GF-D8 (cell line): ENCODE measurements at regions not wholly inside any gene's neighbourhood (a gene's known extent, or its start where the extent isn't known, plus 50 kb on each side); places are given as distances from the start of the nearest gene placed in this dataset.
"Not testable (repeated sequence)": the region's sequence is repeated elsewhere in the genome, so short reads cannot be mapped to it uniquely, and the experiment has no call there.

ENCODE experiments used
- DNase-seq: peaks from one replicate; lab custom pipeline; 2025; lab: John Stamatoyannopoulos, UW

DNA sequence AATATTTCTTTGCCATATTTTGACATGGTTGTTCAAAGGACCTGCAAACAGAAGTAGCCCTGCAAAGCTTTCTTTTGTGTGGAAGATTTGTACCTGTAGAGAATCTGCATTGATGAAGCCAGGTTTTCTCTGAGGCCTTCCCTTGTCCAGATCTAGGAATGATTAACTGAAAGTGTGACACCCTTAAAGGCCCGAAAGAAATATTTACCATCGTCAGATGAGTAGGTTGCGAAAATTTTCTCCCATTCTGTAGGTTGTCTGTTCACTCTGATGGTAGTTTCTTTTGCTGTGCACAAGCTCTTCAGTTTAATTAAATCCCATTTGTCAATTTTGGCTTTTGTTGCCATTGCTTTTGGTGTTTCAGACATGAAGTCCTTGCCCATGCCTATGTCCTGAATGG lies 439.0 kb downstream of the SMARCA1 start:
- DNase-seq: not testable (repeated sequence)

DNA sequence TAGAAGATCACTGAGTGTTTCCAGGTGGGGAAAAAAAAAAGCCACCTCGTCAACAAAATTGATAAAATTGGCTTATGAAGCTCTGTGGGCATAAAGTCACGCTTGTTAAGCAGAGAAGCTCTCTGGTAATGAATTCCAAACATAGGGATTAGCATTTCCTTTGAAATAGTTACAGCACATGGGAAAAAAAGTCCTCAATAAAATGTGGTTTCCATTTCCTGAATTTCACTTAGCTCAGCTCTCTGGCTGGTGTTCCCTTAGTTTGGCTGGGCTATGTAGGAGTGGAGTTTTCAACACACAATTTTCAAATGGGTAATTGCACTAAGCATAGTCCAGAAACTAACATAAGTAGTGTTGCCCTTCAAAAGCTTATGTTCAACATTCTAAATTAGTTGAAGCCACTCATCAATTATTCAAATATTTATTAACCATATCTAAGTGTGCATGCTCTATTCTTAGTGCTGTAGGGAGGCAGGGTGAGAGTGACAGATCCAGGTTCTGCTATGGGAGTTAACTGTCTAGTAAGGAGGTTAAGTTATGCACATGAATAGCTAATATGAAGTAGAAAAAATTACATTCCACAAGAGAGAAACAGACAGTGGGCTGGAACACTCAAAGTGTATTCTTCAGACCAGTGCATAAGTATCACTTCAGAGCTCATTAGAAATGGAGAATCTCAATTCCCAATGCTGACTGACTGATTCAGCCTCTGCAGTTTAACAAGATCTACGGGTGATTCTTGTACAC lies 445.7 kb downstream of the SMARCA1 start:
- no peak for DNase-seq

DNA sequence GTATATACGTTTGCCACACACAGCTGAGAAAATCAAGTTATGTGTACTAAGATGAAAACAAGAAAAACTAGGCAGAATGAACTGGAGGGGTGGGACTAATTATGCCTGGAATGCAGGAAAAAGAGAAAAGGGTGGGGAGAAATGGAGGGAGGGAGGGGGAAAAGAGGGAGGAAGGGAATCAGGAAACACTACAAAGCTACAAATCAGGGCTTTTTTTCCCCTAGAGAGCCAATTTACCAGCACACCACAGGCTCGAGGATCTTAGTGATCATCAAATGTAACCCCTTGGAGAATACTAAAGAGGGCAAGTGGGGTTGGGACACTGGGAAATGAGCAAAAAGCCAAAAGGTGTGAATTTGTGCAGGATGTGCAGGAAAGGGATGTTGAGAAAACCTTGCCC lies 451.9 kb downstream of the SMARCA1 start:
- DNase-seq: no peak

DNA sequence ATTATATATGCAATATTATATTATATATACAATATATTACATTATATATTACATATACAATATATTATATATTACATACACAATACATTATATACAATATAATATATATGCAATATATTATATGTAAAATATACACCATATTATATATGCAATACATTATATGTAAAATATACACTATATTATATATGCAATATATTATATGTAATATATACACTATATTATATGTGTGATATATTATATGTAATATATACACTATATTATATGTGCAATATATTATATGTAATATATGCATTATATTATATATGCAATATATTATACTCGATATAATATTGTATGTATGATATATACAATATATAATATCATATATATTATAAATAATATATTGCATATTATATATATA lies 457.4 kb downstream of the SMARCA1 start:
- DNase-seq: no peak

DNA sequence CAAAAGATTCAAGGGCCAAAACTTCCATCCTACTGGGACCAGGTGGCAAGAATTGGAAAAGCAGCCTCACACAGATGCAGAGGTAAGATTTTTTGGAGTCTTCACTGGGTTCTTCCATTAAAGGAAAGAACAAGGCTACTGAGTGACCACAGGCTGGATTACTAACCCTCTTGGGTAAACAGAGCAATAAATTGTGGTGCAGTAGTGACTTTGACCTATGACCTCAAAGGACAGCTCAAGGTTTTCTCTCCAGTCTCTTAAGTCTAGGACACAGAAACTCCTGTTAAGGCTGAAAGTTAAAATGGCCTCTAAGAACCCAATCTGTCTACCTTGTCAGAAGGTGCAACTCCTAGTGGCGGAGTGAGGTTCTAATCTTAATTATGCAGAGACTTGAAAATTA lies 464.9 kb downstream of the SMARCA1 start:
- DNase-seq: no peak

DNA sequence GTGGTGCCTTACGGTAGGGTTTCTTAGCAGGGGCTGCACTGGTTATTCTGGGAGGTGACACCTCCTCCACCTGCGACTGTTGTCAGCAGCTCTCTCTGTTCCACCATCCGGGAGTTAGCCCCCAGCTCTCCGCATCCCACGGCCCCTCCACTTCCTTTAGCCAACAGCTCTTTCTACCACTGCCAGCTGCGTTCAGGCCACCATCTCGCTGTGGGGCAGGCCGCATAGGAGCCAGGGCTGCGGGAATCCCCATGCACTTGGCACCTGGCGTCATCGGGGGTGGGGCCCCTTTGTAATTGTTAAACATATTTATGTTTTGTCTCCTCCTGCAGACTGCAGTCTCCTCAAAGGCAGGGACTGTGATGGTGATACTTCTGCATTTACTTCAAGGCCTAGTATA lies 480.2 kb downstream of the SMARCA1 start:
- no peak for DNase-seq

DNA sequence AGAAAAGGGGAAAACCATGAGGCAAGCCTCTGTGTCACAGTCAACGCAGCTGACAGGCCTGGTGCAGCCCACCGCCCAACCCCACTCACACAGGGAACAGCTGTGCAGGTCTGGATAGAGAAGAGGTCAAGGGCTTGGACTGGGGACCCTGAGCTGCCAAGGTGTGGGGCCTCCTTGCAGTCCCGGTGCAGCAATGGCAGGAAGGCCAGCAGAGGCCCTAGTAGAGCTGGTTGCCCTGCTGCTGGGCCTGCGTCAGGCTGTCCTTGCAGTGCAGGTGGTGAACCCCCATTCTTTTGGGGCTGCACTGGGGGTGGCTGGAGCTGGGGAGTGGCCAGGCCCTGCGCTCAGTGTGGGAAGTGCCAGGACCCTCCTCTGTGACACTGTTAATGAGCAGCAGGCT lies 482.0 kb downstream of the SMARCA1 start:
- DNase-seq: no peak

DNA sequence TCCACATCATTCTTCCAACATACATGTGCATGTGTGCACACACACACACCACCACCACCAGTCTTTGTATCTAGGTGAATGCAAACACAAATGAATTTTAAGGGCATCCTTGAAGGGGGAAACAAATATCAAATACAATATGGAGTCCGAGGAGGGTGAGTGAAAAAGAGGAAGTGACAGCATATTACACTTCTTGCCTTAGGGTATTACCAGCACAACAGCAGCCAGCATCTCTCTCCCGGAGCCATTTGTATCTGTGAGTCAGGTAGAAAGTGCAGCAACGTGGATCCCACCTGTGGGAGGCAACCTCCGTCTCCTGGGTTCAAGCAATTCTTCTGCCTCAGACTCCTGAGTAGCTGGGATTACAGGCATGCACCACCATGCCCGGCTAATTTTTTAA lies 483.2 kb downstream of the SMARCA1 start:
- no peak for DNase-seq

DNA sequence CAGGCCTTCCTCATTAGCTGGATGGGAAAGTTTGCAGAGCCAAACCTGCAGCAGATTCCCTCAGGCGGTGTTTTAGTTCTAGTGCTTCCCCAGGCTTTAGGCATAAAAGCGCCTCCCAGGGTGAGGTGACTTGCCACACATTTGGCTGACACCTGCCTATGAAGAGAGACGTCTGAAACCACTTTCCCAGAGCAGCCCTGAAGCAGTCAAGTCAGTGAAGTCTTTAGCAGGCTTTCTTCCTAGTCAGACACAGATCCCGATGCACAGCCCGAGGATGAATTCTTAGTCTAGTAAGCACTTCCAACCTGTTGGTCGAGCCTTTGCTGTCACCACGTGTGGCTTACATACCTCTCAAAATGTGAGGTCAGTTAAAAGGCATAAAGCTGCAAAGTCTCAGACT lies 484.1 kb downstream of the SMARCA1 start:
- DNase-seq: no peak

DNA sequence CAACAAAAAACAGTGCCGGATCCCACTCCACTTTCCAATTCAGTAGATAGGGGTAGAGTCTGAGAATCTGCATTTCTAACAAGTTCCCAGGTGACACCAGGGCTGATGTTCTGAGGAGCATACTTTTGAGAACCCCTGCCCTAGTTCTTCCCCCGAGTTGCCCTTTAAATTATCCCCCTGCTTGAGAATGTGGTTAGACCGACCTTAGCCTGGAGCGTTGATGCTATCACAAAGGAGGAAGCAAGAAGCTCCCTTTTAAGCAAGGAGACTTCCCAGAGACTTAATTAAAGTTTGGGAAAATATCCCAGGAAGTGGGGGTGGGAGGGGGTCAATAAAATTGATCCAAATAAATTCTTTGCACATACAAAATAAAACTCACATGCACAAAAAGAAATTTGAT lies 485.9 kb downstream of the SMARCA1 start:
- DNase-seq: no peak

DNA sequence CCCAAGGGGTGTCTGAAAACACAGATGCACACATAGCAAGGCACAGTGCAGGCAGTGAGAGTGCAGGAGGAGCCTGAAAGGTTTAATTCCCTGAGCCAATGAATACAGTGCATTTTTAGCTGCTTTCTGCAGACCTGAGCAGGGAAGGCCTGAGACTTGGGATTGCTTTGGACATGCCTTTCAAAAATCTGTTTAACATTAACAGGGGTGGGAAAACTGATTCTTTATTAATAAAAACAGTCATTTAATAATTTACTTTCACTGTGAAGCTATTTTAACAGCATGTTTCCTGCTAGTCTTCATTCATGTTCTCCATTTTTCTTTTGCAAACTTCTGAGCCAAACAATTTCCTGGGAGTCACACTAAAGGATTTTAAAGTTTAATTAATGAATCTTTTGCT lies 488.1 kb downstream of the SMARCA1 start:
- DNase-seq: no peak

DNA sequence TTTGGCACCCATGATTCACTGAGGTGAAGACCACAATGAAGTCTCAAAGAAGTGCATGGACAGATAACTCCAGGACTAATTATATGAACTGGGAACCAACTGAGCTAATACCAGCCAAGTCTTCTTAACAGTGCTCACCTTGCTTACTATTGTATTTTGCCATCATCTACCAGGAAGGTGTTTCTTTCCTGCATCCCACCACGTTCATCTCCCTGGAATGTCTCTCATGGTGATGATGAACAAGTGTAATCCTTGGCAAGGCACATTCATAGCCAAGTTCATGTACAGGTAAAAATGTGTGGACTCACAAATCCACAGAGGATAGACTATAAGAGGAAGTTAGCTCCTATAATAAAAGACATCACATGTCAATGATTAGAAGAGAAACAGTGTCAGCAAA lies 489.1 kb downstream of the SMARCA1 start:
- DNase-seq: no peak

DNA sequence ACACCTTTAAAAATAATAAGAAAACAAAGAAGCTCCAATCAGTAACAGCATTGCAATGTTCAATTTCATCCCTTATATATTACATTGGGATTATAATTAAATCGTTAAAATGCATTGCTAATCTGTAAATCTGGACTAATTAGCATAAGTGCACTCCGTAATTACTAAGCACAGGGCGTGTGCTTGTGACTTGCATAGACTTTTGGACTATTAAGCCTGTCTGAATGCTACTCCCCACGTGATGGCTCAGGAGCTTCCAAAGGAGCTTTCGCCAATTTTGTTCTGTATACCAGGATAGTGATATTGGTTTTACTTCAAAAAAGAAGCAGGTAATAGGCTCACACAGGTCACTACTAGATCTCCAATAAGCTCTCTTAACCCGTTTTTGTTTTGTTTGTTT lies 497.1 kb downstream of the SMARCA1 start:
- no peak for DNase-seq

DNA sequence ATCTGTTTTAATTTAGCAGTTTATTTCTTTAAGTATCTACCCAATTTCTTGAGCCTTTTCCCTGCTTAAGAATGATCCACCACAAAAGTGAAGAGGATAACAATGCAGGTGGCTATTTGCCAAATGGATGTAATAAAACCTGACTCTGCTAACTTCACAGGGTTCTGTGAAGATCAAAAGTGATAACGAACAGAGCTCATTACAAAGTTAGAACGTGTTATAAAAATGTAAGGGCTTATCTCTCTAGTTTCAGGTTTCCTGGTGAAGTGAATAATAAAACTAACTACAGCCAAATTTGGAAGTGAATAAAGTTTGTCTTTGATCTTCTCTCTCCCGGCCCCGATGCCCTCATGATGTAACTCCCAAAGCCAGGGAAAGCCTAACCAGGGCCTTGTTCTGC lies 497.9 kb downstream of the SMARCA1 start:
- no peak for DNase-seq

DNA sequence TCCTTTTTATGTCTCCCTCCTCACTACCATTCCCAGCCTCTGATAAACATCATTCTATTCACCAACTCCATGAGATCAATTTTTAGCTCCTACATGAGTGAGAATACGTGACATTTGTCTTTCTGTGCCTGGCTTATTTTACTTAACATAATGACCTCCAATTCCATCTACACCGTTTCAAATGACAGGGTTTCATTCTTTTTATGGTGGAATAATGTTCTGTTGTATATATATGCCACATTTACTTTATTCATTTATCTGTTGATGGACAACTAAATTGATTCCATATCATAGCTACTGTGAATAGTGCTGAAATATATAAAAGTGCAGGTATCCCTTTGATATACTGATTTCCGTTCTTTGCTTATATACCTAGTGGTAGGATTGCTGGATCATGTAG lies 503.9 kb downstream of the SMARCA1 start:
- no peak for DNase-seq

DNA sequence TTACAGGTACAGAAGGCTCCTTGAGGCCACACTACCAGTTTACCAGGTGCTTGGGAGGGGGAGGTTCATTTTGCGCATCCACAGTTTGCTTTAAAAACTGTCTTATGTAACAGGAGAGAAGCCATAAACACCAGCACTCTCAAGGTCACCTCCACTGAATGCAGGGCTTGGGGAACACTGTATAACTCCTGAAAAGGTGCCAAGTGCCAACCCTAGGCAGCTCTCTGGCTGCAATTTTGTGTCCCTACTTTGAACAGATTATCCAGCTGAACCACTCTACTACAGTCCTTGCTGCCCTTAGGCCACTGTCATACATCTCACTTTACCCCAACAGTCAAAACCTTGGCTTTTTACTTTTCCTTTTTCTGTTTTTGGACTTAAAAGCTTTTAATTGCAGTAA lies 507.9 kb downstream of the SMARCA1 start:
- DNase-seq: no peak

DNA sequence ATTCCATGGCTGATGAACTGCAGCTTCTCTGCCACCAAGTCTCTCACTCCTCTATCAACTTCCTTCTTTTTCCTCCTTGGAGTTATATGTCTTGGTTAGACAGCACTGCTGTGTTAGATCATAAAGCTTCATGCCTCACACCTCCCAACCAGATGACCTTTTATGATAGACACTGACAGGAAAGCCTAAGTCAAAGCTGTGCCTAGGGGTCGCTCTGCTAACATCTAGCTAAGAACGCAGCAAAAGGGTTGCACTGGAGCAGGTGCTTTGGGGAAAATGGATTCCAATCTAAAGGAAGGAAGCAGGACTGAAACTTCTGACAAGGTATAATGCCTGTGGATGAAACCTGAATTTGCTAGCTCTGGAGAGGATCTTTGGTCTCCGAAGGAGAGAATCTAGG lies 509.7 kb downstream of the SMARCA1 start:
- DNase-seq: no peak

DNA sequence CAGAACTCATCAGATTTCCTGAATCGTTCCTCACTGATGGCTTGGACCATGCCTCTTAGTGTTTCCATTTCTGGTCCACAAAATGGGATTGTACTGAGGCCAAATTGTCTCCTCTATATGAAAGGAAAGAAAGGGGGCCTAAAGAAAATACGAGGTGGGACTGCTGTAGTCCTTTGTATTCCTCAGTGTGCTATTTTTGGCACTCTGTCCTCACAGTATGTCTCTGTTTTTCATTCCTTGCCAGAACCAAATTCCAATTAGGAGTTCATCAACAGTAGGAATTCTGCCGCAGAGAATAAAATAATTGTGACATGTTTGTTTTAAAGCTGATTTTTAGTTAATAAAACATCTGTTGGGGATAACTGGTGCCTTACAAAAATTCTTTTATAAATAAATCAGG lies 515.7 kb downstream of the SMARCA1 start:
- no peak for DNase-seq

DNA sequence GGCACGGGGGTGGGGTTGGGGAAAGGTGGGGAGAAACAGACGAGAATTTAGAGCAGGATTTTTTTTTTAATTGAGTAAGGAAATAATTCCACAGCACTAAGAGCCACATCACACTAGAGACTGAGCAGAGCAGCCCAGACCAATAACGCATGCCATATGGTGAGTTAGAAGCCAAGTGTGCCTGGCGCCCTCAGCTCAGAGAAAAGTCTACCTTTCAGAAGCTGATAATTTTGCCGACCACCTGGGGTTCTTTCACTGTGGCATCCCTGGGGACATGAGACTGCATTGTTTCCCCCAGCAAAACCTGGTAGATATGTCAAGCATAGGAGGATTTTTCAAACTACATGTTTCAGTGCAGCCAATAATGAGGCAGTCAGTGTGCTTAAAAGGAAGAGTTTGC lies 516.8 kb downstream of the SMARCA1 start:
- no peak for DNase-seq

DNA sequence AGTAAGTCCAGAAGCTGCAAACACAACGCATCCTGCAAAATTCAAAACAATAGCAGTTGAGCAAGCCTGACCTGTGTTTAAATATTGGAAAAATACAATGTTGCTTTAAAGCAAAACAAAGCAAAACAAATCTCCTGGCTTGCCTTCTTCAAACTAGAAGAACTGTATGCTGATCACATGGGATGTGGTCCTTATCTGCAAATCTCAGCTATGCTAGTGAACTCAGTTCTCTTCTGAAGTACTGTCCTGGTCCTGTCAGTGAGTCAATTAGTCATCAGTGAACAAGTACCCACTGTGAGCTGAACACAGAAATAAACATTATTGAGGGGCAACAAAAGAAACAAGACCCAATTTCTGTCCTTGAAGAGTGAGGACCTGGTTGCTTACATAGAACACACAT lies 522.5 kb downstream of the SMARCA1 start:
- DNase-seq: no peak

DNA sequence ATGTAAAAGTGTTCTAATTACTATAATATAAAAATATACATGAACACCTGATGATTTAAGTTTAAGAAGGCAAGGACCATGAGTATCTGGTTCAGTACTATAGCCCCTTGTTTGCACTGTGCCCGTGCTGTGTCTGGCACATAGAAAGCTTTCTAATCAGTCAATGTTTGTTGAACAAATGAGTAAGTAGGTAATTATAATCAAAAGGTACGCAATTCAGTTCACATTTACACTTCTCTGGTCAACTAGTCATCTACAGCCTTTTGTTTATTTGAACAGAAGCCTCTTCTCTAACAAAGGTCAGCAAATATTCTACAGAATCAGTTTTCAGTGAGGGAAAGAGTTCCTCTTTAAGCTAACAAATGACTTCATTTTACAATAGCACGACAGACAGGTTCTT lies 523.3 kb downstream of the SMARCA1 start:
- DNase-seq: no peak

DNA sequence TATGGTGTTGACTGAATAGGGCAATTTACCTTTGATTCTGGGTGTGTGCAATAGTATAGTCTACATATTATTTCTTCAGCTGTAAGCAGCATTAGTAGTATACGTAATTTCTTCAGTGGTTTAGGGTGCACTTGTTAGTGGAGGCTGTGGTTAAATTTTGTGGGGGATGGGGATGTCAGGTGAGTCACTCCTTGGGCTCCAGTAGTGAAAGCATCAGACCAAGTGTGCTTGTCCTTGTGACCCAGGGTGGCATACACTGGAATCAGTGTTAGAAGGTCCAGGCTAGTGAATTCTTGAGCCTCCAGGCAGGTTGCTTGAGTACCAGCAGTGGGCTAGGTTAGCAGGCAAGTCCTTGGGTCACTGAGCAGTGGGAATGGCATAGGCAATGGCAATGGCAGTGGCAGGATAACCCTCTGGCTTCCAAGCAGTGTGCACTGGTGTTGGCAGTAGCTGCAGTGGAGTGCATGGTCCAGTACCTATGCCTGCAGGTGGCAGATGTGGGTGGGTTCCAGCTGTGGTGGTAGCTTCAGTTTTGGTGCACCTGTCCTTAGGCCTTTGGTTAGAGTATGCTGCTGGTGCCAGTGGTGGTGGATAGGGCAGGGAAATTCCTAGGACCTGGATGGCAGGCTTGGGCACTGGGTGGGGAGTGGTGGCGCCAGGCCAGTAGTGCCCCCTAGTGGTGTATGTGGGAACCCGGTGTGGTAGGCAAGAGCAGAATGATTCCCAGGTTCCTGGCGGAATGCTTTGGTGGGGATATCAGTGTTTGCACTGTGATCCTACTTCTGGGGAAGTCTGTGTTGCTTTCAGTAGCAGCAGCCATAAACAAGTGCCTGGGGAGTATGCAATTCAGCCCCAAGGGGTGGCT lies 531.0 kb downstream of the SMARCA1 start:
- DNase-seq: no peak

DNA sequence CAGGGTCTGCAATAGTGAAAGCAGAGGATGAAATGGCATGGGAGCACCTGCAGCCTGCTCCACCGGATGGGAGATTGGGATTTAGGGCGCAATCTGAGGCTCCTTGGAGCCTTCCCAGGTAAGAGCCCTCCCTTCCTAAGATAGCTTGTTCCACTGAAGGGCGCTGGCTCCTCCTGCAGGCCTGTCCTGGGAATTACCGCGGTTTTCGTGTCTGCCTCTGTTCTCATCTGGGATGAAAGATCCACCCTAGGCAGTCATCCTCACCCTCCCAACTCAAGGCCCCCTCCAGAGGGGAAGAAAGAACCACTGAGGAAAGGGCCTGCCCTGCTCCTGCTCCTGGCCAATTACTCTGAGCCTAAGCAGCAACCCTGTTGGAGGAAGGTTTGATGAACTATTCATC lies 547.5 kb downstream of the SMARCA1 start:
- no peak for DNase-seq

DNA sequence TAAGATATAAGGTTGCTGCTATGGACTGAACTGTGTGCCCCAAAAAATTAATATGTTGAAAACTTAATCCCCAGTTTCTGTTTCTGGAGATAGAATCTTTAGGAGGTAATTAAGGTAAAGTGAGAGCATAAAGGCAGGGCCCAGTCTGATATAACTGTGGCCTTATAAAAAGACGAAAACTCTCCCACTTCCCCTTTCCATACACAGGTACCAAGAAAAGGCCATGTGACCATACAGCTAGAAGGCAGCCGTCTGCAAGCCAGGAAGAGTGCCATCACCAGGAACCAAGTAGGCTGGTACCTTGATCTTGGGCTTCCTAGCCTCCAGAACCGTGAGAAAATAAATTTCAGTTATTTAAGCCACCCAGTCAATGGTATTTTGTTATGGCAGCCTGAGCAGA lies 550.3 kb downstream of the SMARCA1 start:
- DNase-seq: no peak
